GM23338 (cell line): ENCODE measurements at regions not wholly inside any gene's neighbourhood (a gene's known extent, or its start where the extent isn't known, plus 50 kb on each side); places are given as distances from the start of the nearest gene placed in this dataset.

ENCODE experiments used
- ATAC-seq: fragments of 200-7000 bp; cut with Tn5 transposase; 3 replicates; pipeline ENCODE4 v1.9.1; 2020
- DNase-seq: peaks from one replicate; pipeline ENCODE4 v3.0.0-alpha.2; 2015; ENCODE audit warnings: low spot score
- H2AFZ ChIP-seq: fragments of 200-600 bp; sonication (generic); 2 replicates; pipeline ENCODE4 v1.8.0; 2016; ENCODE audit warnings: antibody characterized with exemption, mild to moderate bottlenecking, moderate library complexity
- H3F3A ChIP-seq: fragments of 200-600 bp; sonication (generic); replicated peaks from 2 replicates; pipeline ENCODE4 v1.8.0; 2017; ENCODE audit warnings: antibody characterized with exemption, mixed run types, low read depth
- H3K27ac ChIP-seq: fragments of 200-600 bp; sonication (generic); 2 replicates; pipeline ENCODE4 v1.6.1; 2016; ENCODE audit warnings: low read depth
- H3K27me3 ChIP-seq: fragments of 200-600 bp; sonication (generic); 2 replicates; pipeline ENCODE4 v1.8.0; 2016; ENCODE audit warnings: mild to moderate bottlenecking, mixed run types, moderate library complexity; ENCODE audit not compliant: insufficient read depth
- H3K36me3 ChIP-seq: fragments of 200-600 bp; sonication (generic); 2 replicates; pipeline ENCODE4 v1.8.0; 2016; ENCODE audit warnings: mild to moderate bottlenecking; ENCODE audit not compliant: insufficient read depth
- H3K4me1 ChIP-seq: fragments of 200-600 bp; sonication (generic); 2 replicates; pipeline ENCODE4 v1.8.0; 2016; ENCODE audit warnings: mild to moderate bottlenecking, moderate library complexity; ENCODE audit not compliant: insufficient read depth
- H3K4me2 ChIP-seq: fragments of 200-600 bp; sonication (generic); 2 replicates; pipeline ENCODE4 v1.7.1; 2017; ENCODE audit warnings: mixed run types
- H3K4me3 ChIP-seq: fragments of 200-600 bp; sonication (generic); 2 replicates; pipeline ENCODE4 v1.6.1; 2016; ENCODE audit warnings: mixed run types
- H3K79me2 ChIP-seq: fragments of 200-600 bp; sonication (generic); replicated peaks from 2 replicates; pipeline ENCODE4 v1.8.0; 2017; ENCODE audit warnings: mild to moderate bottlenecking; ENCODE audit not compliant: insufficient read depth
- H3K9me2 ChIP-seq: fragments of 200-600 bp; sonication (generic); 2 replicates; pipeline ENCODE4 v1.8.0; 2017; ENCODE audit not compliant: insufficient read depth
- H4K20me1 ChIP-seq: fragments of 200-600 bp; sonication (generic); replicated peaks from 2 replicates; pipeline ENCODE4 v1.8.0; 2017; ENCODE audit warnings: mild to moderate bottlenecking; ENCODE audit not compliant: insufficient read depth
- H3K27ac Mint-ChIP-seq: 2 replicates; pipeline ENCODE4 v1.8.0; 2020; ENCODE audit warnings: inconsistent platforms, mild to moderate bottlenecking, moderate library complexity, mixed read lengths
- H3K27me3 Mint-ChIP-seq: 3 replicates; pipeline ENCODE4 v1.8.0; 2022; ENCODE audit warnings: low read depth, mild to moderate bottlenecking, moderate library complexity, mixed read lengths, inconsistent platforms; ENCODE audit not compliant: insufficient read depth, poor library complexity
- H3K36me3 Mint-ChIP-seq: 3 replicates; pipeline ENCODE4 v1.8.0; 2021; ENCODE audit warnings: low read depth, mild to moderate bottlenecking, inconsistent platforms, moderate library complexity, mixed read lengths
- H3K4me1 Mint-ChIP-seq: 3 replicates; pipeline ENCODE4 v1.8.0; 2020; ENCODE audit warnings: mild to moderate bottlenecking, inconsistent platforms, mixed read lengths
- H3K4me3 Mint-ChIP-seq: 3 replicates; pipeline ENCODE4 v1.8.0; 2021; ENCODE audit warnings: moderate library complexity, mild to moderate bottlenecking, inconsistent platforms, mixed read lengths
- H3K9me3 Mint-ChIP-seq: 3 replicates; pipeline ENCODE4 v1.8.0; 2020; ENCODE audit warnings: moderate library complexity, mild to moderate bottlenecking, inconsistent platforms, mixed read lengths
- CREB1 ChIP-seq: fragments of 250-450 bp; sonication (Bioruptor Pico); IDR thresholded peaks from 2 replicates; pipeline ENCODE4 v1.5.0; 2020; ENCODE audit warnings: low read depth, mild to moderate bottlenecking, moderate library complexity
- EZH2 ChIP-seq: fragments of 200-600 bp; sonication (generic); IDR thresholded peaks from one replicate; pipeline ENCODE4 v1.8.0; 2017; ENCODE audit warnings: antibody characterized with exemption, mild to moderate bottlenecking, low read depth; ENCODE audit not compliant: unreplicated experiment
- EZH2phosphoT487 ChIP-seq: fragments of 200-600 bp; sonication (generic); IDR thresholded peaks from one replicate; pipeline ENCODE4 v1.8.1; 2018; ENCODE audit warnings: antibody characterized with exemption; ENCODE audit not compliant: unreplicated experiment
- JUNB ChIP-seq: IDR thresholded peaks from one replicate; pipeline ENCODE4 v1.6.1; 2016; ENCODE audit warnings: antibody characterized with exemption; ENCODE audit not compliant: unreplicated experiment
- NANOG ChIP-seq: IDR thresholded peaks from 2 replicates; pipeline ENCODE4 v1.6.1; 2016; ENCODE audit warnings: antibody characterized with exemption, borderline replicate concordance
- STAT1 ChIP-seq: IDR thresholded peaks from one replicate; pipeline ENCODE4 v1.6.1; 2016; ENCODE audit warnings: antibody characterized with exemption; ENCODE audit not compliant: unreplicated experiment
- ZNF114 ChIP-seq: fragments of 250-450 bp; sonication (Bioruptor Pico); IDR thresholded peaks from 2 replicates; pipeline ENCODE4 v1.5.0; 2020; ENCODE audit warnings: mild to moderate bottlenecking, moderate library complexity
- ZNF331 ChIP-seq: fragments of 250-450 bp; sonication (Bioruptor Pico); IDR thresholded peaks from 2 replicates; pipeline ENCODE4 v1.5.0; 2020; ENCODE audit warnings: low read depth, mild to moderate bottlenecking, moderate library complexity
- TF ChIP-seq, protein P1 (sequence below): fragments of 250-450 bp; sonication (Bioruptor Pico); IDR thresholded peaks from 2 replicates; pipeline ENCODE4 v1.5.0; 2020; ENCODE audit warnings: mild to moderate bottlenecking, moderate library complexity
- TF ChIP-seq, protein P2 (sequence below): IDR thresholded peaks from 2 replicates; pipeline ENCODE4 v1.6.1; 2016; ENCODE audit warnings: antibody characterized with exemption
- TF ChIP-seq, protein P3 (sequence below): IDR thresholded peaks from one replicate; pipeline ENCODE4 v1.6.1; 2018; ENCODE audit warnings: antibody characterized with exemption; ENCODE audit not compliant: unreplicated experiment
- TF ChIP-seq, protein P4 (sequence below), 2 experiments: fragments of 200-600 bp in 1 of 2; sonication (generic) in 1 of 2; conservative IDR thresholded peaks; 2 replicates each; pipeline versions ENCODE4 v1.5.1 to v1.6.1; 2016 to 2017; ENCODE audit warnings: antibody characterized with exemption in 2 of 2, low read depth in 2 of 2, mild to moderate bottlenecking in 2 of 2, moderate library complexity in 1 of 2

DNA sequence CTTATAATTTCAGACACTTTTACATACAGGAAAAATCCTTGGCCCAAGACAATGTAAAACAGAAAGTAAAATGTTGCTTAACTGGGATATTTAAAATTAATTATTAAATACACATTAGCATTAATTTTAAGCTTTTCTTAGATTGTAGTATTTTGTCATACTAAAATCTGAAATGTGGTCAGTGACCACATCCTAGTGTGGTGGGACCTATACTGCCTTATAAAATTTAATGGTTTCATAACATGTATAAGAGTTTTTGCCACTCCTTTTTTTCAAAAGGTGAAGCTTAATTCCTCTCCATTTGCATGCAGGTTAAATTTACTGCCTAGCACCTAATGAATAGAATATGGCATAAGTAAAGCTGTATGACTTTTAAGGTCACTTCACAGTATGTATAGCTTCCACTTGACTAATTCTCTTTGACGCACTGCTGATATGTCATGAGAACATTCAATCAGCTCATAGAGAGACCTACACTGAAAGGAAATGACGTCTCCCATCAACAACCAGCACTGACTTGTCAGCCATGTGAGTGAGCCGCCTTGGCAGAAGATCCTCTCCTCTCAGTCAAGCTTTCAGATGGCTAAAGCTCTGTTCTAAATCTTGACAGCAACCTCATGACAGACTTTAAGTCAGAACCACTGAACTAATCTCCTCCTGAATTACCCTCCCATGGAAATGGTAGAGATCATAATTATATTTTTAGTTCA is 847.8 kb downstream of the SI start:
- Histone ChIP-seq H3K27ac (no peak overlapping the region), H3K36me3 (no peaks in the 10 kb centered on the region), H3K27me3 (no peaks in the 10 kb centered on the region), H3K4me3 (no peak overlapping the region), H3K4me2 (no peak overlapping the region), H3K4me1 (no peaks in the 10 kb centered on the region), H4K20me1 (no peaks in the 10 kb centered on the region), H3K79me2 (no peaks in the 10 kb centered on the region), H3K9me2 (0 out of 2 replicates have a peak, but pooled peaks cover 3% of the 10 kb centered on the region), H2AFZ (no peak overlapping the region), H3F3A (no peaks in the 10 kb centered on the region)
- ATAC-seq (no peak), DNase-seq (no peak)
- Mint-ChIP-seq H3K9me3 (no peaks in the 10 kb centered on the region), H3K27me3 (no peaks in the 10 kb centered on the region), H3K4me1 (no peaks in the 10 kb centered on the region), H3K36me3 (no peaks in the 10 kb centered on the region), H3K27ac (no peak overlapping the region), H3K4me3 (no peak overlapping the region)
- TF ChIP-seq, protein P1, sequence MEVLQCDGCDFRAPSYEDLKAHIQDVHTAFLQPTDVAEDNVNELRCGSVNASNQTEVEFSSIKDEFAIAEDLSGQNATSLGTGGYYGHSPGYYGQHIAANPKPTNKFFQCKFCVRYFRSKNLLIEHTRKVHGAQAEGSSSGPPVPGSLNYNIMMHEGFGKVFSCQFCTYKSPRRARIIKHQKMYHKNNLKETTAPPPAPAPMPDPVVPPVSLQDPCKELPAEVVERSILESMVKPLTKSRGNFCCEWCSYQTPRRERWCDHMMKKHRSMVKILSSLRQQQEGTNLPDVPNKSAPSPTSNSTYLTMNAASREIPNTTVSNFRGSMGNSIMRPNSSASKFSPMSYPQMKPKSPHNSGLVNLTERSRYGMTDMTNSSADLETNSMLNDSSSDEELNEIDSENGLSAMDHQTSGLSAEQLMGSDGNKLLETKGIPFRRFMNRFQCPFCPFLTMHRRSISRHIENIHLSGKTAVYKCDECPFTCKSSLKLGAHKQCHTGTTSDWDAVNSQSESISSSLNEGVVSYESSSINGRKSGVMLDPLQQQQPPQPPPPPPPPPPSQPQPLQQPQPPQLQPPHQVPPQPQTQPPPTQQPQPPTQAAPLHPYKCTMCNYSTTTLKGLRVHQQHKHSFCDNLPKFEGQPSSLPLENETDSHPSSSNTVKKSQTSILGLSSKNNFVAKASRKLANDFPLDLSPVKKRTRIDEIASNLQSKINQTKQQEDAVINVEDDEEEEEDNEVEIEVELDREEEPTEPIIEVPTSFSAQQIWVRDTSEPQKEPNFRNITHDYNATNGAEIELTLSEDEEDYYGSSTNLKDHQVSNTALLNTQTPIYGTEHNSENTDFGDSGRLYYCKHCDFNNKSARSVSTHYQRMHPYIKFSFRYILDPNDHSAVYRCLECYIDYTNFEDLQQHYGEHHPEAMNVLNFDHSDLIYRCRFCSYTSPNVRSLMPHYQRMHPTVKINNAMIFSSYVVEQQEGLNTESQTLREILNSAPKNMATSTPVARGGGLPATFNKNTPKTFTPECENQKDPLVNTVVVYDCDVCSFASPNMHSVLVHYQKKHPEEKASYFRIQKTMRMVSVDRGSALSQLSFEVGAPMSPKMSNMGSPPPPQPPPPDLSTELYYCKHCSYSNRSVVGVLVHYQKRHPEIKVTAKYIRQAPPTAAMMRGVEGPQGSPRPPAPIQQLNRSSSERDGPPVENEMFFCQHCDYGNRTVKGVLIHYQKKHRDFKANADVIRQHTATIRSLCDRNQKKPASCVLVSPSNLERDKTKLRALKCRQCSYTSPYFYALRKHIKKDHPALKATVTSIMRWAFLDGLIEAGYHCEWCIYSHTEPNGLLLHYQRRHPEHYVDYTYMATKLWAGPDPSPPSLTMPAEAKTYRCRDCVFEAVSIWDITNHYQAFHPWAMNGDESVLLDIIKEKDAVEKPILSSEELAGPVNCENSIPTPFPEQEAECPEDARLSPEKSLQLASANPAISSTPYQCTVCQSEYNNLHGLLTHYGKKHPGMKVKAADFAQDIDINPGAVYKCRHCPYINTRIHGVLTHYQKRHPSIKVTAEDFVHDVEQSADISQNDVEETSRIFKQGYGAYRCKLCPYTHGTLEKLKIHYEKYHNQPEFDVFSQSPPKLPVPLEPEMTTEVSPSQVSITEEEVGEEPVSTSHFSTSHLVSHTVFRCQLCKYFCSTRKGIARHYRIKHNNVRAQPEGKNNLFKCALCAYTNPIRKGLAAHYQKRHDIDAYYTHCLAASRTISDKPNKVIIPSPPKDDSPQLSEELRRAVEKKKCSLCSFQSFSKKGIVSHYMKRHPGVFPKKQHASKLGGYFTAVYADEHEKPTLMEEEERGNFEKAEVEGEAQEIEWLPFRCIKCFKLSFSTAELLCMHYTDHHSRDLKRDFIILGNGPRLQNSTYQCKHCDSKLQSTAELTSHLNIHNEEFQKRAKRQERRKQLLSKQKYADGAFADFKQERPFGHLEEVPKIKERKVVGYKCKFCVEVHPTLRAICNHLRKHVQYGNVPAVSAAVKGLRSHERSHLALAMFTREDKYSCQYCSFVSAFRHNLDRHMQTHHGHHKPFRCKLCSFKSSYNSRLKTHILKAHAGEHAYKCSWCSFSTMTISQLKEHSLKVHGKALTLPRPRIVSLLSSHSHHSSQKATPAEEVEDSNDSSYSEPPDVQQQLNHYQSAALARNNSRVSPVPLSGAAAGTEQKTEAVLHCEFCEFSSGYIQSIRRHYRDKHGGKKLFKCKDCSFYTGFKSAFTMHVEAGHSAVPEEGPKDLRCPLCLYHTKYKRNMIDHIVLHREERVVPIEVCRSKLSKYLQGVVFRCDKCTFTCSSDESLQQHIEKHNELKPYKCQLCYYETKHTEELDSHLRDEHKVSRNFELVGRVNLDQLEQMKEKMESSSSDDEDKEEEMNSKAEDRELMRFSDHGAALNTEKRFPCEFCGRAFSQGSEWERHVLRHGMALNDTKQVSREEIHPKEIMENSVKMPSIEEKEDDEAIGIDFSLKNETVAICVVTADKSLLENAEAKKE (CRISPR knock-in tag): no peak
- TF ChIP-seq, protein P2, sequence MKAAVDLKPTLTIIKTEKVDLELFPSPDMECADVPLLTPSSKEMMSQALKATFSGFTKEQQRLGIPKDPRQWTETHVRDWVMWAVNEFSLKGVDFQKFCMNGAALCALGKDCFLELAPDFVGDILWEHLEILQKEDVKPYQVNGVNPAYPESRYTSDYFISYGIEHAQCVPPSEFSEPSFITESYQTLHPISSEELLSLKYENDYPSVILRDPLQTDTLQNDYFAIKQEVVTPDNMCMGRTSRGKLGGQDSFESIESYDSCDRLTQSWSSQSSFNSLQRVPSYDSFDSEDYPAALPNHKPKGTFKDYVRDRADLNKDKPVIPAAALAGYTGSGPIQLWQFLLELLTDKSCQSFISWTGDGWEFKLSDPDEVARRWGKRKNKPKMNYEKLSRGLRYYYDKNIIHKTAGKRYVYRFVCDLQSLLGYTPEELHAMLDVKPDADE: no peak
- TF ChIP-seq, protein P3, sequence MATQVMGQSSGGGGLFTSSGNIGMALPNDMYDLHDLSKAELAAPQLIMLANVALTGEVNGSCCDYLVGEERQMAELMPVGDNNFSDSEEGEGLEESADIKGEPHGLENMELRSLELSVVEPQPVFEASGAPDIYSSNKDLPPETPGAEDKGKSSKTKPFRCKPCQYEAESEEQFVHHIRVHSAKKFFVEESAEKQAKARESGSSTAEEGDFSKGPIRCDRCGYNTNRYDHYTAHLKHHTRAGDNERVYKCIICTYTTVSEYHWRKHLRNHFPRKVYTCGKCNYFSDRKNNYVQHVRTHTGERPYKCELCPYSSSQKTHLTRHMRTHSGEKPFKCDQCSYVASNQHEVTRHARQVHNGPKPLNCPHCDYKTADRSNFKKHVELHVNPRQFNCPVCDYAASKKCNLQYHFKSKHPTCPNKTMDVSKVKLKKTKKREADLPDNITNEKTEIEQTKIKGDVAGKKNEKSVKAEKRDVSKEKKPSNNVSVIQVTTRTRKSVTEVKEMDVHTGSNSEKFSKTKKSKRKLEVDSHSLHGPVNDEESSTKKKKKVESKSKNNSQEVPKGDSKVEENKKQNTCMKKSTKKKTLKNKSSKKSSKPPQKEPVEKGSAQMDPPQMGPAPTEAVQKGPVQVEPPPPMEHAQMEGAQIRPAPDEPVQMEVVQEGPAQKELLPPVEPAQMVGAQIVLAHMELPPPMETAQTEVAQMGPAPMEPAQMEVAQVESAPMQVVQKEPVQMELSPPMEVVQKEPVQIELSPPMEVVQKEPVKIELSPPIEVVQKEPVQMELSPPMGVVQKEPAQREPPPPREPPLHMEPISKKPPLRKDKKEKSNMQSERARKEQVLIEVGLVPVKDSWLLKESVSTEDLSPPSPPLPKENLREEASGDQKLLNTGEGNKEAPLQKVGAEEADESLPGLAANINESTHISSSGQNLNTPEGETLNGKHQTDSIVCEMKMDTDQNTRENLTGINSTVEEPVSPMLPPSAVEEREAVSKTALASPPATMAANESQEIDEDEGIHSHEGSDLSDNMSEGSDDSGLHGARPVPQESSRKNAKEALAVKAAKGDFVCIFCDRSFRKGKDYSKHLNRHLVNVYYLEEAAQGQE: no peak
- TF ChIP-seq, protein P4, sequence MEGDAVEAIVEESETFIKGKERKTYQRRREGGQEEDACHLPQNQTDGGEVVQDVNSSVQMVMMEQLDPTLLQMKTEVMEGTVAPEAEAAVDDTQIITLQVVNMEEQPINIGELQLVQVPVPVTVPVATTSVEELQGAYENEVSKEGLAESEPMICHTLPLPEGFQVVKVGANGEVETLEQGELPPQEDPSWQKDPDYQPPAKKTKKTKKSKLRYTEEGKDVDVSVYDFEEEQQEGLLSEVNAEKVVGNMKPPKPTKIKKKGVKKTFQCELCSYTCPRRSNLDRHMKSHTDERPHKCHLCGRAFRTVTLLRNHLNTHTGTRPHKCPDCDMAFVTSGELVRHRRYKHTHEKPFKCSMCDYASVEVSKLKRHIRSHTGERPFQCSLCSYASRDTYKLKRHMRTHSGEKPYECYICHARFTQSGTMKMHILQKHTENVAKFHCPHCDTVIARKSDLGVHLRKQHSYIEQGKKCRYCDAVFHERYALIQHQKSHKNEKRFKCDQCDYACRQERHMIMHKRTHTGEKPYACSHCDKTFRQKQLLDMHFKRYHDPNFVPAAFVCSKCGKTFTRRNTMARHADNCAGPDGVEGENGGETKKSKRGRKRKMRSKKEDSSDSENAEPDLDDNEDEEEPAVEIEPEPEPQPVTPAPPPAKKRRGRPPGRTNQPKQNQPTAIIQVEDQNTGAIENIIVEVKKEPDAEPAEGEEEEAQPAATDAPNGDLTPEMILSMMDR (conservative IDR thresholded peaks at IDR 0.05; ENCODE audit: low read depth in 2 of 2): no peak
- no peak for TF ChIP-seq EZH2phosphoT487
- no peak for TF ChIP-seq JUNB
- no peak for TF ChIP-seq ZNF331
- TF ChIP-seq ZNF114 (CRISPR knock-in tag): no peak
- TF ChIP-seq CREB1: no peak
- no peak for TF ChIP-seq EZH2
- TF ChIP-seq NANOG: no peak
- no peak for TF ChIP-seq STAT1
